Uterus (tissue), 3 donors: ENCODE measurements at regions not wholly inside any gene's neighbourhood (a gene's known extent, or its start where the extent isn't known, plus 50 kb on each side); places are given as distances from the start of the nearest gene placed in this dataset.

Source experiments
- DNase-seq, 2 donors: peaks; one replicate each; pipeline ENCODE4 v3.0.0-alpha.2; 2019 to 2020
- H3K27ac ChIP-seq, 2 donors: fragments of 200-600 bp; sonication (generic); 1 replicate in 1 of 2; 2 replicates in 1 of 2; pipeline ENCODE4 v1.5.1; 2016 to 2018
- H3K27me3 ChIP-seq, 2 donors: fragments of 200-600 bp; sonication (generic); one replicate each; pipeline ENCODE4 v1.5.1; 2018 to 2019; ENCODE audit warnings: control low read depth in 1 of 2
- H3K36me3 ChIP-seq, 2 donors: fragments of 200-600 bp; sonication (generic); one replicate each; pipeline ENCODE4 v1.5.1; 2019; ENCODE audit warnings: control low read depth in 1 of 2
- H3K4me1 ChIP-seq, 2 donors: fragments of 200-600 bp; sonication (generic); one replicate each; pipeline ENCODE4 v1.5.1; 2018 to 2019; ENCODE audit warnings: control low read depth in 1 of 2
- H3K4me3 ChIP-seq, 2 donors: fragments of 200-600 bp; sonication (generic); 1 replicate in 1 of 2; 2 replicates in 1 of 2; pipeline ENCODE4 v1.5.1; 2018 to 2019; ENCODE audit warnings: mild to moderate bottlenecking in 1 of 2
- H3K9me3 ChIP-seq, 2 donors: fragments of 200-600 bp; sonication (generic); one replicate each; pipeline ENCODE4 v1.5.1; 2019; ENCODE audit warnings: control low read depth in 1 of 2
- CTCF ChIP-seq, 4 experiments: fragments of 200-600 bp in 2 of 4; fragments of 450-650 bp in 2 of 4; sonication (generic) in 2 of 4; IDR thresholded peaks; one replicate each; pipeline ENCODE4 v1.5.1; 2016 to 2019; ENCODE audit warnings: antibody characterized with exemption in 4 of 4, mild to moderate bottlenecking in 2 of 4, moderate library complexity in 1 of 4
- POLR2A ChIP-seq, 2 donors: fragments of 450-650 bp; IDR thresholded peaks; one replicate each; pipeline ENCODE4 v1.6.1; 2016; ENCODE audit warnings: antibody characterized with exemption in 2 of 2, mild to moderate bottlenecking in 1 of 2, moderate library complexity in 1 of 2
- intact Hi-C: fragments of 100-400 bp; cut with DNase I; formaldehyde crosslinking; loops from one replicate; pipeline ENCODE4 v1.15.1; 2023; ENCODE audit warnings: low total_unique reads
- donor health status: DM: yes; HTN: yes; CAD: no.

DNA sequence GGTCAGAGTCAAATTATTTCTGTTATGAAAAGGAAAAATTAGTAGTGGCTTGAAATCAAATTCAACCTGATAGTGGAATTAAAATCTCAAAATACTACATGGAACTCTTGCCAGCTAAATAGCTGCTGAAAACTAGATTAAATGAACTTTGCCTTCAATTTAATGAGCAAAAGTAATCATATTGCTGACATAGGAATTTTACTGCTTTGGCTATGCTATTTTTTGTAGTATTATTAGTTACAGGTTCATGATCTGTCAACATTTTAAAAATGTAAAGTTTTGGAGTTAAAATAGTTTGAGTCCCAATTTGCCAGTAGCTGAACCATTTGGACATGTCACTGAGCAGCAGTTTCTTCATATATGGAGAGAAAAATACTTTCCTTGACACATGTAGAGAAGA, 81.4 kb downstream of the RERGL start:
- TF ChIP-seq POLR2A (IDR thresholded peaks at IDR 0.05) (no peak), CTCF (IDR thresholded peaks at IDR 0.05) (no peak)
- intact Hi-C loops = no loop called here

DNA sequence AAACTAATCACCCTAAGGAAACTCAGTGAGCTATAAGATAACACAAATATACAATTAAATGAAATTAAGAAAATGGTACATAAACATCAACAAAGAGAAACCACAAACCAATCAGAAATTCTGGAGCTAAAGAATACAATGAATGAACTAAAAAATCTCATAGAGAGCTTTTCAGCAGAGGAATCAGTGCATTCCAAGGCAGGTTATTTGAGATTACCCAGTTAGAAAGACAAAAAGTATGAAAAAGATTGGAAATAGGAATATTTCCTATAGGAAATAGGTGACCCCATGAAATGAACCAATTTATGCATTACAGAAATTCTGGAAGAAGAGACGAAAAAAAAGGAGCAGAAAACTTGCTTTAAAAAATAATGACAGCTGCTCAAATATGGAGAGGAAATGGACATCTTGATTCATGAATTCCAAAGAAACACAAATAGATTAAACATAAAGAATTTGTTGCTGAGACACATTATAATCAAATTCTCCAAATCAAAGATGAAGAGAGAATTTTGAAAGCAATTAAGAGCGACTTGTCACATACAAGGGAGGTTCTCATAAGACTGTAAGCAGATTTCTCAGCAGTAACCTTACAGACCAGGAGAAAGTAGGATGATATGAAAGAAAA, 90.7 kb downstream of the RERGL start:
- intact Hi-C loops = no loop called here
- TF ChIP-seq POLR2A (IDR thresholded peaks at IDR 0.05) (no peak), CTCF (IDR thresholded peaks at IDR 0.05) (no peak)
- H3K4me1 ChIP-seq = no peaks in the 10 kb centered on the region
- no peak overlapping the region for H3K27ac ChIP-seq
- DNase-seq = no peak
- no peaks in the 10 kb centered on the region for H3K36me3 ChIP-seq
- H3K4me3 ChIP-seq = no peak overlapping the region
- H3K9me3 ChIP-seq = peaks cover 0 to 10% of the 10 kb centered on the region in 2 donors
- no peaks in the 10 kb centered on the region for H3K27me3 ChIP-seq

More for the DNA sequence above, 81.4 kb downstream of the RERGL start:
- no peaks in the 10 kb centered on the region for H3K27me3 ChIP-seq
- DNase-seq = no peak
- H3K27ac ChIP-seq = no peak overlapping the region
- no peaks in the 10 kb centered on the region for H3K36me3 ChIP-seq
- H3K4me1 ChIP-seq = no peaks in the 10 kb centered on the region
- no peak overlapping the region for H3K4me3 ChIP-seq
- no peaks in the 10 kb centered on the region for H3K9me3 ChIP-seq

- TF ChIP-seq POLR2A (IDR thresholded peaks at IDR 0.05) (no peak), CTCF (IDR thresholded peaks at IDR 0.05) (peak; percentile 11 to 41 (median 24))
- DNase-seq = no peak
- no peak overlapping the region for H3K27ac ChIP-seq
- H3K27me3 ChIP-seq = no peaks in the 10 kb centered on the region
- no peaks in the 10 kb centered on the region for H3K4me1 ChIP-seq
- H3K36me3 ChIP-seq = no peaks in the 10 kb centered on the region
- H3K4me3 ChIP-seq = no peak overlapping the region
- intact Hi-C loops = no loop called here
- H3K9me3 ChIP-seq = no peaks in the 10 kb centered on the region
Observed at GRCh38 chr12:17992002-17992656, 97.9 kb downstream of the RERGL start.

- H3K4me1 ChIP-seq = no peaks in the 10 kb centered on the region
- intact Hi-C loops = no loop called here
- H3K4me3 ChIP-seq = no peak overlapping the region
- no peak overlapping the region for H3K27ac ChIP-seq
- TF ChIP-seq CTCF (IDR thresholded peaks at IDR 0.05) (no peak), POLR2A (IDR thresholded peaks at IDR 0.05) (no peak)
- H3K9me3 ChIP-seq = no peaks in the 10 kb centered on the region
- H3K36me3 ChIP-seq = no peaks in the 10 kb centered on the region
- H3K27me3 ChIP-seq = peaks cover 0 to 4% of the 10 kb centered on the region in 2 donors
- DNase-seq = no peak
Observed at GRCh38 chr12:17982556-17982955, 107.4 kb downstream of the RERGL start.

GRCh38 chr12:17976202-17976601, 113.8 kb downstream of the RERGL start:
- Histone ChIP-seq H3K4me3 (no peak overlapping the region), H3K9me3 (no peaks in the 10 kb centered on the region), H3K4me1 (no peaks in the 10 kb centered on the region), H3K27me3 (peaks cover 0 to 2% of the 10 kb centered on the region in 2 donors), H3K27ac (no peak overlapping the region), H3K36me3 (no peaks in the 10 kb centered on the region)
- intact Hi-C loops = no loop called here
- DNase-seq = no peak
- no peak for TF ChIP-seq CTCF (IDR thresholded peaks at IDR 0.05)
- TF ChIP-seq POLR2A (IDR thresholded peaks at IDR 0.05) = no peak
